HG02885 (cell line): ENCODE measurements at regions not wholly inside any gene's neighbourhood (a gene's known extent, or its start where the extent isn't known, plus 50 kb on each side); places are given as distances from the start of the nearest gene placed in this dataset.
"Not testable (repeated sequence)": the region's sequence is repeated elsewhere in the genome, so short reads cannot be mapped to it uniquely, and the experiment has no call there.

Experiments
- ATAC-seq: cut with Tn5 transposase; IDR thresholded peaks from one replicate; pipeline ENCODE4 v1.9.1; 2021; ENCODE audit warnings: mild to moderate bottlenecking; ENCODE audit not compliant: unreplicated experiment, poor library complexity

DNA sequence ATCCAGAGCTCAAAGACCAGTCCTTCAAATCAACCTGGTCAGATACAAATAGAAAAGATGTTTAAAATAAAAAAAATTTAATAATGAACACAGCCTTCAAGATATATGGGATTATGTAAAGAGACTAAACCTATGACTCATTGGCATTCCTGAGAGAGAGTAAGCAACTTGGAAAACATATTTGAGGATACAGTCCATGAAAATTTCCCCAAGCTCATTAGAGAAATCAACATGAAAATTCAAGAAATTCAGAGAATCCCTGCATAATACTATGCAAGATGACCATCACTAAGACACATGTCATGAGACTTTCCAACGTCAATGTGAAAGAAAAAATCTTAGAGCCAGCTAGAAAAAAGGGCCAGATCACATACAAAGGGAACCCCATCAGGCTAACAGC, 512.9 kb upstream of the PTGER4 start:
- ATAC-seq: no peak

DNA sequence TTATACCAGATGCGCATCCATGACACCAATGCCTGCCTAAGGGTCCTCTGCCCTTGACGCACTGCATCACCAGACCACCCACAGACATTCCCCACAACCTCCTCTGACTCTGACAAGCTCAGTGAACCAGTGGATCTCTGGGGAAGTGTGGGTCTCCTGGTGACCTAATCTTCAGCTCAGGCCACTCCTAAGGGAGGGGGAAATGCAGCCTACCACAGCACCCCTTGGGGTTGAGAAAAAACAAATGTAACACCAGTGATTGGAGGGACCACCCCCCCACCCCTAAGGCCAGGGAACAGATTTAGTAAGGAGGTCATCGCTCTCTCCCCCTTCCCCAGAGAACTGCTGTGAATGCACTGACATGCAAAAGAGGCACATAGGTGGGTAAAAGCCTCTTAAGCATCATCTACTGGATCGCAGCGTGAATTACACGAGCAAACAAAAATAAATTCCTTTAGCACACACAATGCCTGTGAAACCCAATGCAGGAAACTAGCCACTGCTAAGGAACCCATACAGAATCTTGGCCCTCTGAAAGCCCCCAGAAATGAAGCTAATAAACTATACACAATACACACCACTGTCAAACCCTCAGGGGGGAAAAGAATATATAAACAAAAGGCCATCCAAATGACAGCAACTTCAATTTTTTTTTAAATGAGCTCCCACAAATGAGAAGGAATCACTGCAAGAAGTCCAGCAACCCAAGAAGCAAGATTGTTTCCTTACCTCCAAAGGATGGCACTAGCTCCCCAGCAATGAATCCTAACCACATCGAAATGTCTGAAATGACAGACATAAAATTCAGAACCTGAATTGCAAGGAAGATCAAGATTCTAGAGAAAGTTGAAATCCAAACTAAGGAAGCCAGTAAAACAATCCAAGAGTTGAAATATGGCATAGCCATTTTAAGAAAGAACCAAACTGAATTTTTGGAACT, 513.7 kb upstream of the PTGER4 start:
- no peak for ATAC-seq

DNA sequence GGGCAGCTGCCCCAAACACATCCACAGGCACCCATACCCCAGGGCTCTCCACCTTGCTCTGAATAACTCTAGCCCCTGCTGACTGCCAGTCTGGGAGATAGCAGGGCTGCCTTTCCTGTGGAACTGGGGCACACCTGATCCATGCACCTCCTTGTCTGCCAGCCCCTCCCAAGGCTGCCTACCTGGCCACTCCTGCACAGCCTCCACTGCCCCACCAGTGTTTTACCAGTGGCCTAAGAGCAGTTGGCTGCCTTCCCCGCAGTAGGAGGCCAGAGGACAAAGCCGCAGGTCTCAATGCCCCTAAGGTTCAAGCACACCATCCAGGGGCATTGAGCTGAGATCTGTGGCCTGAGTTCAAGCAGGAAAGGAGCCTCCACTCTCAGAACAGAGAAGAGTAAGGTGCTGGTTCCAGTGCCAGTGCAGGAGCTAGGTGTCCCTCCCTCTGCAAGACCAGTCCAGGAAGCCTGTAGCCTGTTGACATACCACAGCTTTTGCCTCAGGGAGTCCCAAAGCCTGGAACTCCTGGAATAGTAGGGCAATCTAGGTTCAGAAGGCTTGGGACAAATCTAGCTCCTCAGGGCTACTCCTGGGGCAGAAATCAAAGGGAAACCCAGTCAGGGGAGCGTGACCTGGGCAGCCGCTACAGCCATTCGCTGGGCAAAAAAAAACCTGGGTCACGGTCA, 514.5 kb upstream of the PTGER4 start:
- ATAC-seq: no peak

DNA sequence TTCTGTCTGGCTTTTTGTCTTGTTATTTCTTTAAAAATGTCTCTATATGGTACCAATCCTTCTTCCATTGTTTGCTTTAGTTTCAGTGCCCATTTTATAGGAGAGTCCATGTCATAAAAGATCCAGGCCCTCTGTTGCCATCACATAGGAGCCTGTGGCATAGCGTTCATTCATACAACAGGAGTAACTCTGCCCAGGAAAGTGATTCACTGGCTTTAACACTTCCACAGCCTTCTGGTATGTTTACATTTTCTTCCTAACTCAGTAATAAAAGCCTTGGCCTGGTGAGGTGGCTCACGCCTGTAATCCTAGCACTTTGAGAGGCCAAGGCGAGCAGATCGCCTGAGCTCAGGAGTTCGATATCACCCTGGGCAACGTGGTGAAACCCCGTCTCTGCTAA, 519.3 kb upstream of the PTGER4 start:
- no peak for ATAC-seq

DNA sequence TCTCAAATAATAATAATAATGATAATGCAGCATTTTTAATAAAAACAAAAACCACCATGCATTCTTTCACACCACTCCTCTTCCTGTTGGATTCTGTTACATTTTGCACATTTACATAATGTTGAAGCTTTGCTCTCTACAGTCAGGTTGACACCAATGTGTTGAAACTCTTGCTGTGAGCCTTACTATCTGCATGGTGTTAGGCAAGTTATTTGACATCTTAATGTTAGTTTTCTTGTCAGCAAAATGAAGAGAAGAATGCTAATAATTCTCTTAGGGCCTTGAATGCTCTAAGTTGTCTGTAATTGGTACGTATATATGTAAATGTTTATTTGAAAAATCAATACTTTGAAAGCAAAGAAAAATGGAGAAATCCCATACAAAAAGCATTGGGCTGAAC, 525.5 kb upstream of the PTGER4 start:
- ATAC-seq: no peak

DNA sequence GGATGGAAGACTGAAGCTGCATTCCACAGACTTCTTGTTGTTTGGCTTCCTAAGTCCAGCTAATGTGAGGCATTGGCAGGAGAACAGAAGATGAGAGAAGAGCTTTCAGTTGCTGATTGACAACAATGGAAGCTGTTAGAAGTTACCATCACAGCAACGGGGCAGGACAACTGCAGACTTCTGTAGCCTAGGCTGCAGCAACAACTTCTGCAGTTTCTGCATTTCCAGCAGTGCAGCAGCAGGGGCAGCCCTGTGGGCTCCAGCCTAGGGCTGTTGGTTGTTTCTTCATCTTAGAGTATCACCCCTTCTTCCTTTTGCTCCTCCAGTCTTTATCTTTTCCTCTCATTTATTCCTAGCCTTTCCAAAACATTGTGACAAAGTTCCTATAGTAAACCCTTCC, 528.8 kb upstream of the PTGER4 start:
- ATAC-seq: no peak

DNA sequence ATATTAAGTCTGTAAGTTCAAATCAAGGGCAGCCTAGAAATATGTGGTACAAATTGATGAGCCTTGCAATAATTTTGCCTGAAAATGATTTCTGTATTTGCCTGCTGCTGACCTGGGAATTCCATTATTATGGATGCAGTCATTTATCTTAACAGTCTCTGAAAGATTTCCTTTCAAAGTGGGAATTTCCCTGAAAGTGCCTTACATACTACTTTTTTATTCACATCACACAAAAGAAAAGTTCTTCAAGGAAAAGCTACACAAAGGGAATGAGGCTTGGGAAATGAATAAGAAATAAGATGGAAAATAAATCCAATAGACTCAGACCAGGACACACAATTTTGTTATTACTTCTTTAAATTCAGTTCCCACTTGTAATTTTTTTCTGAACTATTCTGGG, 537.8 kb upstream of the PTGER4 start:
- no peak for ATAC-seq

DNA sequence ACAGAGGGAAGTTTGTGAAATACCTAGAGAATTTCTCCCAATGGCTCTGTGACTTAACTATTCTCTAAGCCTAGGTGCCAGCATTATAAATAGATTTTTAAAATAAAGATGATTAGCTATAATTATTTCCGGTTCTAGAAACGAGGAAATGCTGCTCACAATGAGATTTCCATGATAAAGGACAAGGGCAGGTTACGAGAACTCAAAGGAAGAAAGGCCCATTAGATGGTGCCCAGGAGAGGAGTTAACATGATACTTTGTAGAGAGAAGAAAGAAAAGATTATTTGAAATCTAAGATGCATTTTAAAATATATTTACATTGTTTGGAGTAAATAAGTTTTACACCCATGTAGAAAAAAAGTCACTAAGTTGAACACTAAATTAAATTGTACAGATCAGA, 538.3 kb upstream of the PTGER4 start:
- ATAC-seq: no peak

DNA sequence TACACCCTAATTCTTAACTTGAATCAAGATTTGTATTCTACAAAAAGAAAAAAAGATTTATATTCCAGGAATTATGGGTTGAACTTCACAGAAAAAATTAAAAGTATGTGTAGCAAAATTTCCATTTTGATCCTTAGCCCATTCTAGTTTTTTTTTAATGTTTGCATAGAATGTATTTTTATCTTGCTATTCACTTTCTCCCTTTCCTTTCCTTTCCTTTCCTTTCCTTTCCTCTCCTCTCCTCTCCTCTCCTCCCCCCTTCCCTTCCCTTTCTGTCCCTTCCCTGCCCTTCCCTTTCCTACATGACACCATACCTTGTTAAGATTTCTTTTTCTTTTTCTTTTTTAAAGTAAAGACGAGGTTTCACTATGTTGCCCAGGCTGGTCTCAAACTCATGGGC, 542.5 kb upstream of the PTGER4 start:
- no peak for ATAC-seq

DNA sequence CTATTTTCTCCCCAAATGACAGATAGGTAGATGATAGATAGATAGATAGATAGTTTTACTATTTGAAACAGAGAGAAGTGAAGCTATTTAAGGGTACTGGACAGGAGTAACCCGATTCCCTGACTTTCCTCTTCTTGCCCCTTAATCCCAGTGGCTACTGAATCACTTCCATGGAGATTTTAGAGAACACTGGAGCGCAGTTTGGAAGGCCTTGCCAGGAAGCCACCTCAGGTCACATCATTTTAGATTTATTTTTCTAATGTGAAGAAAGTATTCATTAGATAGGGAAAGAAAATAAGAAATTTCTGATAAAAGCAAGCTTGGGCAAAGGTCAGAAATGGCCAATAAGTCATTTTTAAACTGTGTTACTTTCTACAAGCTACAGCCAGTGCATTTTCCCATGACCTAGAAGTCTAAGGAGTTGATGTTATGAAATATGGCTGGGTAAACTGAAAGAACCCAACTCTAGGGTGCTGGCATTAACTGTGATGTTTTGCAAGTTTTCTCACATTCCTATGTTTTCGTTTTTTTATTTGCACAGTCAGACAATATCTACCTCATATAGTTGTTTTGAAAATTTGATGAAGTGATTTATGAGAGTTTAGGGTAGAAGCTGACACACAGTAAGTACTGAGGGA, 544.7 kb upstream of the PTGER4 start:
- no peak for ATAC-seq

DNA sequence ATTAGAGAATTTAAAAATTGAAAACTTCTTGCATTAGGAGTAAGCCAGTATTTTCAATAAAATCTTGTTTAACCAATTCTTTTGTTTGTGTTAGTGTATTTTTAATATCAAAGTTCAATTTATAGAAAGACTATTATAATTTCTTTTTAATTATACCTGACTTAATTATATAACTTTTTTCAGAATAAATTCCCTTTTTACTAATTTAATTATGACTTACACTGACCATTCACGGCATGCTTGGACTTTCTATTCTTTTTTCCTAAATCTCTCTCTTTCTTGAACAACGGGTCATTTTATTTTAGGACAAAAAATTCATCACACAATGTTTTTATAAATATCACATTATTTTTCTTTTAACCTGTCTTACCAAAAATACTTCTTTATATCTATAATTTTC, 555.3 kb upstream of the PTGER4 start:
- no peak for ATAC-seq

DNA sequence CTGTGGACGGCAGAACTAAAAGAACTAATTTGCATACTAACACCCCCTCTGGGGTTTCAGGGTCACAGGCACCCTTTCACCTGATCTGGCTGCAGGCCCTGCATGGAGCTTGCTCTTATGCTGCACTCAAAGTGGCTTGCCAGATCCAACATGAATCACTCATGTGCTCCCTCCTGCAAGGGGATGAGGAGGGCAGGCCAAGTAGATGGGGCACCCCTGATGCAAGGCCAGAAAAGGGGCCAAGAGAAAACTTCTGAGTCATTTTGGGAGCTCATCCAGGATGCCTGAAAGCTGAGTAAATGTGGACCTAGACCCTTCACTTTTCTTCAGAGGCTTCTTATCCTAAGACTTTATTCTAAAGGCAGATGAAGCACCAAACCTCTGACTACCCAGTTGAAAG, 558.5 kb upstream of the PTGER4 start:
- no peak for ATAC-seq

DNA sequence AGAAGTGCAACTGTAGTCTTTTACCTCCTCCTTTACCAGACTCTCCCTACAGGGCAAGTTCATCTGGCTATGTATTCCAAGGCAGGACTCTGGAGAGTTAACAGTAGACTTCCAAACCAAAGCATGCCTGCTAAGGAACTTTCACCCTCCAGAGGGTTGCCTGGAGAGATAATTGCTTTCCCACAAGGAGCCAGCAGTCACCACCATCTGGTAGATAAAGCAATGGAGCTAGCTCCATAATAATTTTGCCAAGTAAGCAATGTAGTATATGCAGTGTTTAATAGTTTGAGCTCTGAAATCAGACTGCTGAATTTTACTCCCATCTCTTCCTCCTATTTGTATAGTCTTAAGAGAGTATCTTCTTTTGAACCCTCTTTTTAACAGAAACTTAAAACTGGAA, 566.8 kb upstream of the PTGER4 start:
- no peak for ATAC-seq

DNA sequence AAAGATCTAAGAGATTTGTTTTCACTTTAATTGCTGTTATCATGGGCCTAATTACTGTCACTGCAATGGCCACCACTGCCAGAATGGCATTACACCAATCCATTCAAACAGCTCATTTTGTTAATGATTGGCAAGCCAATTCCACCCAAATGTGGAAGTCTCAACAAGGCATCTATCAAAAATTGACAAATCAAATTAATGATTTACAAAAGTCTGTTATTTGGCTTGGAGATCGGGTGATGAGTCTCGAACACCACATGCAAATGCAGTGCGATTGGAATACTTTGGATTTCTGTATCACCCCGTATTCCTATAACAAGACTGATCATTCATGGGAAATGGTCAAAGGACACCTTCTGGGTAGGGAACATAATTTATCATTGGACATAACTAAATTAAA, 568.7 kb upstream of the PTGER4 start:
- ATAC-seq: not testable (repeated sequence)

DNA sequence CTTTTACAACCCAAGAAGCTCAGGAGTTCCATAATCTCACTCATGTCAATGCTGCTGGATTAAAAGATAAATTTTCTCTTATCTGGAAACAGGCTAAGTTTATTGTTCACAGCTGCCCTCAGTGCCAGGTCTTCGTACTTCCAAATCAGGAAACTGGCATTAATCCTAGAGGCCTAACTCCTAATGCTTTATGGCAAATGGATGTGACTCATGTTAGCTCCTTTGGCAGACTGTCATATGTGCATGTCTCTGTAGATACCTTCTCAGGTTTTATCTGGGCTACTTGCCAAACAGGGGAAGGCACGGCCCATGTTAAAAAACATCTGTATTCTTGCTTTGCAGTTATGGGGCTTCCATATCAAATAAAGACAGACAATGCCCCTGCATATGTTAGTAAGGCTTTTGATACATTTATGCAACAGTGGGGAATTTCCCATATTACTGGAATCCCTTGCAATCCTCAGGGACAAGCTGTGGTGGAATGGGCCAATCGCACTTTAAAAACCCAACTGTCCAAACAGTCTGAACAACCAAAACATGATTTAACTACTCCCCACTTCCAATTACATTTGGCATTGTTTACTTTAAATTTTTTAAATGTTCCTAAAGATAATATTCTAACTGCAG, 570.8 kb upstream of the PTGER4 start:
- not testable (repeated sequence) for ATAC-seq

DNA sequence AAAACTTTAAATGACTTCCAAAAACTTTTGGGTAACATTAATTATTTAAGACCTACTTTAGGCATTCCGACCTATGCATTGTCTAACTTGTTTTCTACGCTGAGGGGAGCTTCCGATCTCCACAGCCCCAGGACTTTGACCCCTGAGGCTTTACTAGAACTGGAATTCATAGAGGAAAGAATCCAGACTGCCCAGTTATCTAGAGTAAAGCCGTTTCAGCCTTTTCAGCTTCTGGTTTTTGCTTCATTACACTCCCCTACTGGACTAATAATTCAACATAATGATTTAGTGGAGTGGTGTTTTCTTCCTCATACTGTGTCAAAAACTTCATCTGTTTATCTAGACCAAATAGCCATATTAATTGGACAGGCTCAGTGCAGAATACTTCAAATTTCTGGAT, 571.9 kb upstream of the PTGER4 start:
- ATAC-seq: not testable (repeated sequence)

DNA sequence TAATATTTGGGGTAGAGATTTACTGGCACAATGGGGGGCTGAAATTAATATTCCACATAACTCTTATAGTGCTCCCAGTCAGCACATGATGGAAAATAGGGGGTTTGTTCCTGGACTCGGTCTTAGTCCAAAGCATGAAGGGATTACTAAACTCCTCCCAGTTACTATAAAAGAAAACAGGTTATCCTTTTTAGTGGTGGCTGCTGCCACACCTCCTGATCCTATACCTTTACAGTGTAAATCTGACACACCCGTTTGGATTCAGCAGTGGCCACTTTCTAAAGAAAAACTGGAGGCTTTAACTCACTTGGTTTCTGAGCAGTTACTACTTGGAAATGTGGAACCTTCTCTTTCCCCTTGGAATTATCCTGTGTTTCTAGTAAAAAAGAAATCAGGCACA, 572.9 kb upstream of the PTGER4 start:
- ATAC-seq: no peak

DNA sequence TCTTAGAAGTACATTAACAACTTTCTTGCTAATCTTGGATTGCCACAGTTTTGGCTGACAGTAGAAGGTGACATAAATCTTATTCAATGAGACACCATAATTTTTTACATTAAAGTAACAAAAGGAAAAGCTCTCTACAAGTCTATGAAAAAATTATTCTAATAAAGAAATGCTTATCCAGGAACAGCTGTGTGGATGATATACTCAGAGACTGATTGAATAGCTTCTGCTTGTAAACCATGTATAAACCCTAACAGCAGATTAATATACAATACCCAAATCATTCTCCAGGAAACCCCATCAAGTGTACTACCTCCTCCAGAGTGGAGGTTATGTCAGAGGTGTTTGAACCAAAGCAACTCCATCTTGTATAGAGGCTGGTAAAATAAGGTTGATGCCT, 581.4 kb upstream of the PTGER4 start:
- ATAC-seq: no peak

DNA sequence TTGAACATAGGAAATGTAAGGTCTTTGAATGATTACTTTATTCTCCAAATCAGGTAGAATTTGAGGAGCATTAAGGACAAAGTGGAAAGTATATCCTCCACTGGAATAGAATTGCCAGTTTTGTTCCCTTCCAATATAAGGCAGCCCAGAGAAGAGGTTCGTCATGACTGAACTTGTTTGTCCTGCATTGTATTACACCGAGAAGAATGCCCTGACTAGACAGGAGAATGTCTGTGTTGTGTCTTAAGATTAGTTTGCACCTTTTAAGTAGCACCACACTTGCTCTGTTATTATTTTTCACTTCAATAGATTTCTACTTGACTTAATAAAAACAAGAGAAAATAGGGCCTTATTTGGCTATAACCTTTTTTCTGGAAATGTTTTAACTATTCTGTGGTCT, 586.2 kb upstream of the PTGER4 start:
- ATAC-seq: no peak

DNA sequence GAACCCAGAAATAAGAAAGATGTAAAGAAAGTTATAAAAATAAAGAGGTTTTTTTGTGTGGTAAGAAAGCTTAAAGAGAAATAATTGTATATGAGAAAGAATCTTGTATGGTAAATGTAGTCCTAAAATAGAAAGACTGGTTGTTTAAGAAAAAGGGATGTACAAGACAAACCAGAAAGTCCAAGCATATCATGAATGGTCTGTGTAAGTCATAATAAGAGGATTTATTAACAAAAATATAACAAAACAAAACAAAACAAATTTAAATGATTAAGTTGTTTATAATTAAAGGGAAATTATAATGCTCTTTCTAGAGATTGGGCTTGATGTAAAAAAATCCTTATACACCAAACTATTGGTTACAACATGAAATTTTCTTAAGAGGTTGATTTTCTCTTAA, 590.4 kb upstream of the PTGER4 start:
- no peak for ATAC-seq

DNA sequence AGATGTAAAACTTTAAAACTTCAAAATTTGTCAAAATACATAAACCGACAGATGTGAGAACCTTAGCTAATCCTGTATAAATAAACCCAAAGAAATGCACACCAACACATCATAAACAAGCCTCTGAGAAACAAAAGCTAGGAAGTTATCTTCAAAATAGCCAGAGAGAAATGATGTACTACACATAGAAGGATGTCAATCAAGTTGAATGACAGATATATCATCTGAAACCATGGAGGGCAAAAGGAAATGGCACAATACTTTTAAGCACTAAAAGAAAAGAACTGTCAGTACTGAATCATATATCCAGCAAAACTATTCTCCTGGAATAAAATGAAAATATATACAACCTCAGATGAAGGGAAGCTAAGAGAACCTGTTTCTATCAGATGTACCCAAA, 595.1 kb upstream of the PTGER4 start:
- ATAC-seq: no peak
